GM12874 (cell line): ENCODE measurements at regions not wholly inside any gene's neighbourhood (a gene's known extent, or its start where the extent isn't known, plus 50 kb on each side); places are given as distances from the start of the nearest gene placed in this dataset.

Experiments used
- CTCF ChIP-seq: IDR thresholded peaks from 2 replicates; pipeline ENCODE4 v1.5.1; 2011; ENCODE audit warnings: low read depth, mild to moderate bottlenecking, control low read depth, low read length, moderate library complexity; ENCODE audit not compliant: insufficient read depth

- TF ChIP-seq CTCF: no peak
Measured at GRCh38 chr15:46620392-46621013, 985.7 kb downstream of the SQOR start.

GRCh38 chr15:46622851-46623250, 988.0 kb downstream of the SQOR start:
- no peak for TF ChIP-seq CTCF

- TF ChIP-seq CTCF: no peak
Measured at GRCh38 chr15:46636206-46636605, 1001.4 kb downstream of the SQOR start.

- no peak for TF ChIP-seq CTCF
Measured at GRCh38 chr15:46644501-46645481, 1010.0 kb downstream of the SQOR start.

GRCh38 chr15:46646490-46646889, 1011.7 kb downstream of the SQOR start:
- TF ChIP-seq CTCF: no peak

GRCh38 chr15:46647046-46647445, 1012.2 kb downstream of the SQOR start:
- no peak for TF ChIP-seq CTCF

- TF ChIP-seq CTCF: no peak
Measured at GRCh38 chr15:46652266-46652665, 1017.4 kb downstream of the SQOR start.
